Neural cell (in vitro differentiated cells): ENCODE measurements at regions not wholly inside any gene's neighbourhood (a gene's known extent, or its start where the extent isn't known, plus 50 kb on each side); places are given as distances from the start of the nearest gene placed in this dataset.

ENCODE experiments used
- EP300 ChIP-seq: fragments of 450-650 bp; conservative IDR thresholded peaks from 2 replicates; pipeline ENCODE4 v1.6.1; 2014; ENCODE audit warnings: antibody characterized with exemption, mild to moderate bottlenecking, moderate library complexity; ENCODE audit not compliant: poor library complexity, severe bottlenecking
- EZH2 ChIP-seq: fragments of 200-600, 300-800 bp; shearing (Covaris generic), sonication (generic); IDR thresholded peaks from 2 replicates; pipeline ENCODE4 v1.6.1; 2014; ENCODE audit warnings: antibody characterized with exemption, low read length, borderline replicate concordance, mild to moderate bottlenecking; ENCODE audit not compliant: insufficient read depth, poor library complexity, severe bottlenecking
- MXI1 ChIP-seq: fragments of 450-650 bp; conservative IDR thresholded peaks from 2 replicates; pipeline ENCODE4 v1.6.1; 2014; ENCODE audit warnings: antibody characterized with exemption, mild to moderate bottlenecking; ENCODE audit not compliant: poor library complexity, severe bottlenecking
- POLR2AphosphoS5 ChIP-seq: IDR thresholded peaks from 2 replicates; pipeline ENCODE4 v1.6.1; 2012
- RAD21 ChIP-seq: fragments of 450-650 bp; conservative IDR thresholded peaks from 2 replicates; pipeline ENCODE4 v1.6.1; 2014; ENCODE audit warnings: antibody characterized with exemption, mild to moderate bottlenecking, moderate library complexity
- REST ChIP-seq: IDR thresholded peaks from 2 replicates; pipeline ENCODE4 v1.6.1; 2012; ENCODE audit warnings: borderline replicate concordance
- SMC3 ChIP-seq: fragments of 450-650 bp; conservative IDR thresholded peaks from 2 replicates; pipeline ENCODE4 v1.6.1; 2014; ENCODE audit warnings: antibody characterized with exemption, mild to moderate bottlenecking, moderate library complexity; ENCODE audit not compliant: poor library complexity
- TAF1 ChIP-seq: IDR thresholded peaks from 2 replicates; pipeline ENCODE4 v1.6.1; 2012; ENCODE audit warnings: low read depth
- TF ChIP-seq, protein P1 (sequence below): fragments of 450-650 bp; IDR thresholded peaks from 2 replicates; pipeline ENCODE4 v1.5.1; 2014; ENCODE audit warnings: antibody characterized with exemption, mild to moderate bottlenecking, moderate library complexity; ENCODE audit not compliant: poor library complexity, severe bottlenecking

DNA sequence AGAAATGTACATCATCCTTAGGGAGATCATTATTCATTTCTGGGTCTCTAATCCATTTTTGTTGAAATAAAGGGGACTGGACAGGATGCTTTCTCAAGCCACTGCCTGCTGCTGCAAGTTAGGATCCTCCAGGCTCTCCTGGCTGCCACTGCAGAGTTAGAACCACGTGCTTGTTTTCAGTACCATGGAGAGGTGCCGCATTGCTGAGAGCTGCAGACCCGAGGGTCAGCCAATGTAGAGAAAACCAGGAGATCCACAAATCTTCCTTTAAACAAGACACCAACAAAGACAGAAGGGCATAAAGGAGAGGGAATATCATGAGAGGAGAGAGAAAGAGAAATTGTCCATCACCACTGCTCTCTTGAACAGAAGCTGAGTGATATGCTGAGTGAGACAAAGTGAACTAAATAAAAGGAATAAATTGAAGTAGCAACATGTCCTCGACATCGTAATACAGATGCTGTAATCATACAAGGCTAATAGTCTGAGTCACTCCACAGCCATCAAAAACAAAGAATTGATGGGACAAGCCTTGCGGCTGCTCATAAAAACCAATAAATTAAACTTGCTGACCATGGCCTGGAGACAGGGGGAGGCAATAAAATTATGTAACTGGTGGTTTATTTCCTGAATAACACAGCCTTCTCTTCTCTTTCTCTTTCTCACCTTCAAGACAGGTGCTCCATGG lies 255.7 kb downstream of the OMA1 start:
- TF ChIP-seq RAD21 (no peak), POLR2AphosphoS5 (no peak), SMC3 (no peak), EP300 (no peak), REST (peak; percentile 68), TAF1 (no peak), EZH2 (no peak), MXI1 (no peak)
- TF ChIP-seq, protein P1, sequence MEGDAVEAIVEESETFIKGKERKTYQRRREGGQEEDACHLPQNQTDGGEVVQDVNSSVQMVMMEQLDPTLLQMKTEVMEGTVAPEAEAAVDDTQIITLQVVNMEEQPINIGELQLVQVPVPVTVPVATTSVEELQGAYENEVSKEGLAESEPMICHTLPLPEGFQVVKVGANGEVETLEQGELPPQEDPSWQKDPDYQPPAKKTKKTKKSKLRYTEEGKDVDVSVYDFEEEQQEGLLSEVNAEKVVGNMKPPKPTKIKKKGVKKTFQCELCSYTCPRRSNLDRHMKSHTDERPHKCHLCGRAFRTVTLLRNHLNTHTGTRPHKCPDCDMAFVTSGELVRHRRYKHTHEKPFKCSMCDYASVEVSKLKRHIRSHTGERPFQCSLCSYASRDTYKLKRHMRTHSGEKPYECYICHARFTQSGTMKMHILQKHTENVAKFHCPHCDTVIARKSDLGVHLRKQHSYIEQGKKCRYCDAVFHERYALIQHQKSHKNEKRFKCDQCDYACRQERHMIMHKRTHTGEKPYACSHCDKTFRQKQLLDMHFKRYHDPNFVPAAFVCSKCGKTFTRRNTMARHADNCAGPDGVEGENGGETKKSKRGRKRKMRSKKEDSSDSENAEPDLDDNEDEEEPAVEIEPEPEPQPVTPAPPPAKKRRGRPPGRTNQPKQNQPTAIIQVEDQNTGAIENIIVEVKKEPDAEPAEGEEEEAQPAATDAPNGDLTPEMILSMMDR = no peak
